Heart left ventricle (tissue), 13 donors: ENCODE measurements at regions not wholly inside any gene's neighbourhood (a gene's known extent, or its start where the extent isn't known, plus 50 kb on each side); places are given as distances from the start of the nearest gene placed in this dataset.

Source experiments
- POLR2A ChIP-seq, 2 donors: fragments of 450-650 bp; IDR thresholded peaks; one replicate each; pipeline ENCODE4 v1.6.1; 2017; ENCODE audit warnings: antibody characterized with exemption in 2 of 2, mild to moderate bottlenecking in 2 of 2, moderate library complexity in 2 of 2
- TF ChIP-seq, protein P1 (sequence below), 12 donors: fragments of 200-600 bp; sonication (generic) in 4 of 12; IDR thresholded peaks; one replicate each; pipeline versions ENCODE4 v1.5.0 to v1.8.0; 2018 to 2022; ENCODE audit warnings: antibody characterized with exemption in 12 of 12, mild to moderate bottlenecking in 5 of 12
- donor health status: ischemic (EF 13 %, LVEDD 7.1; RV severe dilation, severe dysfunction).
- donor health status: DM: no; HTN: yes; CAD: no.
- donor health status: DM: no; HTN: no; CAD: no.
- donor health status: ischemic (EF 25% LVEDD 6.9; RV normal size, moderate dysfunction).
- donor health status: ischemic (EF 25% LVEDD 5.7; RV mildly dilated, moderate dysfunction).
- donor health status: ischemic (EF 35%, LVEDD 5.7; RV mildly dilated, moderate dysfunction).
- donor health status: nonischemic (EF 11% LVEDD 7.7; RV severe dilation, severe dysfunction).
- donor health status: DM: yes; HTN: yes; CAD: no.
- donor health status: PGD.
- donor health status: ischemic (EF 29% LVEDD 5.4; RV normal size, mild dysfunction).
- donor health status: nonischemic (EF 23%, LVEDD 6.1; RV moderate dilation, normal function).

DNA sequence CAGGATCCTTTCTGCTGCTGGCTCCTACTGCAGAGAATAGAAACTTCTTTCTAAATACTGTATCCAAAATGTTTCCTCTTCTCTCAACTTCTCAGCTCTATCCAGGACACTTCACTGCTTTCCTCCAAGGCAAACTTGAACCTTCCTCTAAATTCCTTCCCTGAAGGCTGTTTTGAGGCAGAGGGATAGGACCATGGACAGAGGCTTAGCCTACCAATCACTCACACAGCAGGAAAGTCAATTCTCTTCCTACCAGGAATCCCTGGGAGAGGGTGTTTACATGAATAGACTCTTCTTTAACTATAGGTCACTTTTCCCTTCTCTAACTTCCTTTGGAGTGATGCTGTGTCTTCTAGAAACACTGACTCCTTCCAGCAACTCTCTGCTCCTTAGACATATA lies 115.6 kb upstream of the MKLN1 start:
- TF ChIP-seq, protein P1, sequence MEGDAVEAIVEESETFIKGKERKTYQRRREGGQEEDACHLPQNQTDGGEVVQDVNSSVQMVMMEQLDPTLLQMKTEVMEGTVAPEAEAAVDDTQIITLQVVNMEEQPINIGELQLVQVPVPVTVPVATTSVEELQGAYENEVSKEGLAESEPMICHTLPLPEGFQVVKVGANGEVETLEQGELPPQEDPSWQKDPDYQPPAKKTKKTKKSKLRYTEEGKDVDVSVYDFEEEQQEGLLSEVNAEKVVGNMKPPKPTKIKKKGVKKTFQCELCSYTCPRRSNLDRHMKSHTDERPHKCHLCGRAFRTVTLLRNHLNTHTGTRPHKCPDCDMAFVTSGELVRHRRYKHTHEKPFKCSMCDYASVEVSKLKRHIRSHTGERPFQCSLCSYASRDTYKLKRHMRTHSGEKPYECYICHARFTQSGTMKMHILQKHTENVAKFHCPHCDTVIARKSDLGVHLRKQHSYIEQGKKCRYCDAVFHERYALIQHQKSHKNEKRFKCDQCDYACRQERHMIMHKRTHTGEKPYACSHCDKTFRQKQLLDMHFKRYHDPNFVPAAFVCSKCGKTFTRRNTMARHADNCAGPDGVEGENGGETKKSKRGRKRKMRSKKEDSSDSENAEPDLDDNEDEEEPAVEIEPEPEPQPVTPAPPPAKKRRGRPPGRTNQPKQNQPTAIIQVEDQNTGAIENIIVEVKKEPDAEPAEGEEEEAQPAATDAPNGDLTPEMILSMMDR (IDR thresholded peaks at IDR 0.05), result no peak
- no peak for TF ChIP-seq POLR2A (IDR thresholded peaks at IDR 0.05)
